ENCODE measurements at regions not wholly inside any gene's neighbourhood (a gene's known extent, or its start where the extent isn't known, plus 50 kb on each side); places are given as distances from the start of the nearest gene placed in this dataset.
"Not testable (repeated sequence)": the region's sequence is repeated elsewhere in the genome, so short reads cannot be mapped to it uniquely, and the experiment has no call there.

DNA sequence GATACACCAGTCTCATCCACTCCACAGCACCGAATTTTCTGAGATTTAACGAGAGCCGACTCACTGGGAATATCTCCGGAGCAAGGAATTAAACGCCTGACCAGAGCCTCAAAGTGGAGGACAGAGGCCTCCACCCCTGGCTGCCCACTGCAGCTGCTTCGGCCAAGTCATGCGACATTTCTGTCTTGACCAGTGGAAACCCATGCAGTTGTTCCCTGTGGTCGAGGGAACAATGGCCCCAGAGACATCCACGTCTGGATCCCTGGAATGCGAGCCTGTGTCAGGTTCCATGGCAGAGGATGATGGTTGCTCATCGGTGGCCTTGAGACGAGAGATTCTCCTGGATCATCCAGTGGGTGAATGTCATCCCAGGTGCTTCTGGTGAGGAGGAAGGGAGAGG, 65.7 kb upstream of the INSIG1 start:
- no peak for DNase-seq

DNA sequence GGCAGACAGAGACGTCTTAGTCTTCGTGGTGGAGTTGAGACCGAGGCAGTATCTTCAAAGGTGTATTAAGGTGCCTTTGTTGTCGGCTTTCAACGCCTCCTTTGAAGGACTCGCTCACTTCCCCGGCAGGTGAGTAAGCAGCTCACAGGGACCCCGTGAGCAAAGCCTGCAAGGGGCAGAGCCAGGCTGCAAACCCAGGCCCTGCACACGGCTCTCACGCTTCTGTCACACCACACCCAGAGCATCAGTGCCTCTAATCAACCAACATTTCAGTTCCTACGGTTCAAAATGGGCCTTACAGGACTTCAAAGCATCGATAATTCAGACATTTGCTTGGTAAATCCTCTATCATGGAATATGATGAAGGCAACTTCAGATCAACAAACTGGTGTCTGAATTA, 64.8 kb upstream of the INSIG1 start:
- no peak for DNase-seq

DNA sequence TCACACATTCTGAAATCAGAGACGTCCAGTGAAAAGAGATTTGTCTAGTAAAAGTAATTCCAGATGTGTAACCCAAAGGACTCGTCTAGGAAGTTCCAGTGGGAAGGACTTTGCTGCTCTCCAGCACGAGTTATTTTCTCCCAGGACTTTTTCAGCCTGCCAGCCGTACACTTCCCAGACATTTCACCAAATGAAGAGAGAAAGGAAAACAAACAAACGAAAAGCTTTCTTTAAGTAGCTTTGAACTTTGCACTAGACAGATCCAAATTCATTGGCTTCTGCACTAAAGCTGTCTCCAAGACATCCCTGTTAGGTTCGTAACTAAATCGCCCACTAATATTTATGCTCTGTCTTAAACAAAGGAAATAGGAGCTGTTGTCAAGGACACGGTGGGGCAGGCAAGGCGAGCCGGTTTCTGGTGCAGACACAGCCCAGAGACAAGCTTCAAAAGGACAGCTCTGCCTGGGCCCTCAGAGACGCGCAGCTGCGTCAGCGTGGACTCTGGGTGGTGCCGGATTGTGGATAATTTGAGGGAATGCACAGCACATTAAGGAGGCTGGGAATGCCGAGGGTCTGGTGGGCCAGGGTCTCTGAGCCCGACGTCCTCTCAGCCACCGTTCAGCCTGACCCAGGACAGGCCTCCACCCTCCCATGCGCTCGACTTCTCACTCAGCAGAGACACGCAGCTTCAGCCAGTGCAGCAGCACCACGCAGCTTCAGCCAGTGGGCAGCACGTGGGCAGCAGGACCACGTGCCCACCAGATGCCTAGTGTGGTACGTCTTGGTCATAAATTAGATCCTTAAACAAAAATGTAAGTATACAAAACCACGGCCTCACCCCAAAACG, 64.1 kb upstream of the INSIG1 start:
- no peak for DNase-seq

DNA sequence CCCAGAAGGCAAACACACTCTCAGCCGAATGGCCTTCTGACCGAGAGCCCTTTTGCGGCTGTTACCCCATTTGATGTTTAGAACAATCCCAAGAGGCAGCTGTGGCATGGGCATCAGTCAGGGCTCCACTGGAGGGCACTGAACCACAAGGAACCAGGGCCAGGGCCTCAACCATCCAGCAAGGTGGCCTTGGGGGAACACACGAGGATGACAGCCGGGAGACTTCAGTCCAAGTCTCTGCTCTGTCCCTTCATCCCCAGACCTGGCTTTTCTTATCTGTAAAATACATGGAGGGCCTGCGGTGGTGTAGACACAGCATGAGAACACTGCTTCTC, 63.6 kb upstream of the INSIG1 start:
- no peak for DNase-seq

DNA sequence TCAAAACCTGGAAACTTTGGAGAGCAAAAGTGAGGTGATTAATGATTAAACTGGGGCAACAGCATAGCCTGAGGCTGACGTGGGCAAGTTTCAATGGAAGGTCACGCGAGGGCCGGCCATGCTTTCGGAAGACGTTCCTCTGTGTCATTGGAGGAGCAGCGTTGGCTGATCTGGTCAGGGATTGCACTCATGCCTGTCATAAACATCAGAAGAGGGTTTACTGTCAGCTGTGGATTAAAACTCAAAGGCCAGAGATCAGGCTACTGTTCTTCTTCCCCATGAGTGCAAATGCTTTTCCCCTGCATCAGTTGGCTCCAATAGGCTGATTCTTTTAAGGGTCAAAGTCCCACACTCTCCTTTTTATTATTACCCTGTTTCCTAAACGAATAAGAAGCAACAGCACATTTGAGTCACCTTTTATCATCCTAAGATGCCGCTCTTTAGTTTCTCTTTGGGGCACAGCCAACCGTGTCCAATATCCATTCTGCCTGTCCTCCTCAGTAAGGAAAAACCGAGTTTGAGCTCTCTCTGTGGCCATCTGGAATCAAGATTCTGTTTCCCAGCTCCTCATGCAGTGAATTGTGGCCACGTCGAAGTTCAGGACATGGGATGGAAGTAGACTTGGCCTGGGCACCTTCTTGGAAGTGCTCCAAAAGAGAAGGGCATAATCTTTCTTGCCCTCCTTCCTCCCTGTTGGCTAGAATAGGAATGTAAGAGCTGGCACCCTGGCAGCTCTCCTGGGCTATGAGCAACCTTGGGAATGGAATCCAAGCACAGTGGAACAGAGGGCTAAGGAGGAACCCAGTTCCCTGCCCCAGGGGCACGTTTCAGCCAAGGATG, 62.5 kb upstream of the INSIG1 start:
- no peak for DNase-seq

DNA sequence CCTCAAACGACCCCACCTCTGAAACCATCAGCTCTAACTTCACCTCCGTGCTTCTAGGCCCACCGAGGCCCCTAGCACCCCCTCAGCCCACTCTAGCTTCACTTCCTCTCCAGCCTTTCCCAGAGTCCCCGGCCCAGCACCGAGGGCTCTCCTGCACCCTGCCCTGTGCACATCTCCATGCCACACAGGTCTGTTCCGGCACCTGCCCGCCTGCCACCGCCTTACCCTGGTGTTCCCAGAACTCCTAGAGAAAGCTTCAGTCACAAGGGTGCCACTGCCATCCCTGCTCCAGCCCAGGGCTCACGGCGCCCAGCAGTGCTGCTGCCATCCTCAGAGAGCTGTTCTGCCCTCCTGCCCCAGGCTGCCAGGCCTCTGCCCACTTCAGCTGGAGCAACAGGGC, 61.3 kb upstream of the INSIG1 start:
- no peak for DNase-seq

DNA sequence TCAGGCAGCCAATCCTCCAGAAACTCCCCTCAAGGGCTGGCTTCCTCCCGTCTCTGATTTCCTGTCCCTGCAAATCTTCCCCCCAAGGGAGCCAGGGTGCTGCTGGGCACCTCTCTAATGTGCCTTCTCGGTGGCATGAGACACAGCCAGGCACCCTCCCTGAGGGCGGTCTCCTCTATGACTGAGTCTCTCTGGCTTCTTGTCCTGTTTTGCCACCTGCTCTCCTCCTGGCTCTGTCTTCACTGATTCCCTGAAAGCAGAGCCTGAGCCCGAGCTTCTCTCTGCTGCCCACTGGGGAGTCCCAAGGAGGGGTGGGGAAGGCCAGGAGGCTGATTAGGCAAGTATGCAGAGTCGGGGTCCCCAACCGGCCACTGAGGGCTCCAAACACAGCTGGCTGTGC, 60.4 kb upstream of the INSIG1 start:
- no peak for DNase-seq

DNA sequence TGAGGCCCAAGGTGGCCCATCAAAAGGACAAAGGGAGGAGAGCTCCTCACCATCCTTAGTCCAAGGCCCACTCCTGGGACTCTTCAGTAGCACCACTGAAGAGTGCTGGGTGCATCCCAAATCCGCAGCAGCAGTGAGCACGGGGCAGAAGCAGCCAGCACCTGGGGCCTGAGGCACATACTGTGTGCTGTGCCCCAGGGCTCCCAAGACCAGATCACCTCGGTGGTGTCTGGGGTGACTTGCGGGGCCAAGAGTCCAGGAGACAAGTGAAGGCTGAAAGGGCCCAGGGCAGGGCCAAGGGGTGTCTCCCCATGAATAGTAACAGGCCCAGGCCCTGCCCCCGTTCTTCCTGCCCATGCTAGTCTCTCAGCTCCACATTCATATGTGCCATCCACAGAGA, 59.9 kb upstream of the INSIG1 start:
- no peak for DNase-seq

DNA sequence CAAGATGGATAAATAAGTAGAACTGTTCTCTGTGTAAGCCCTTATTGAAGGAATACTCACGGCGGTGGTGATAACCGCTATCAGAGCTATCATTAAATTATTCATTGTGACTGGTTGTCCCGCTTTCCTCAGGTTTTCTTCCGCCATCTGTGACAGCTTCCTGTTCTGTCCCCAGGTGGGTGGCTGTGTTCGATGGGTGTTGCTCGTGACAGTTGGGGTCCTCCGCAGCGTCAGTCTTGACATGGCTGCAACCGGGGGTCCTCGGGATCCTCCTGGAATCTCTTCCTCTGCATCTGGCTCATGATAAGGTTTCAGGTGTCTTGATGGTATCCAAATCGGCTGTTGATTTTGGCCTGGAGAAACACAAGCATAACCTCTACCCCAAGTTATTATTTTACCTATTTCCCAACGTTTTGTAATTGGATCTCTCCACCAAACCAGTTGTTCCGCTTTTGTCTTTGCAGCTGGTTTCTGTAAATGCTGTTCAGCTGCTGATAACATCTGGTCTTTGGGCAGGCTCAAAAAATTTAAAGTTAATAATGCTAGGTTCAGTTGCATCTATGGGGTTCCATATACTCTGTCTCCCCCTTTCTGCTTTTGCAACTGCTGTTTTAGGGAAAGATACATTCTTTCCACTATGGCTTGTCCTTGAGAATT, 58.1 kb upstream of the INSIG1 start:
- not testable (repeated sequence) for DNase-seq

DNA sequence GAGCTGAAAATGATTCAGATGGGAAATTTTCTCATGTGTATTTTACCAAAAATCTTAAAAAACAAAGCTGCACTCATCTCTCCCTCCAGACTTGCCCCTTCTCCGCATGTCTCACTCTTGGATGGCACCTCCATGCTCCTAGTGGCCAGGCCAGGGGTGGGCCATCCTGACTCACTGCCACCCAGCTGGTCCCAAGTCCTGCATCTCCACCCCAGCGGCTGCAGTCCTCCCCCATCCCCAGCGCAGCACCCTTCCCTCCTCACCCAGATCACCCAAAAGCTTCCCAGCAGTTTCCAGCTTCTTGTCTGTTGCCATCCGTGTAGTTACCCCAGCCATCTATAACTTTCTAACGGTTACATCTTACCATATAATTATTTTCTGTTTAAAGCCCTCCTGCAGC, 53.0 kb upstream of the INSIG1 start:
- no peak for DNase-seq

DNA sequence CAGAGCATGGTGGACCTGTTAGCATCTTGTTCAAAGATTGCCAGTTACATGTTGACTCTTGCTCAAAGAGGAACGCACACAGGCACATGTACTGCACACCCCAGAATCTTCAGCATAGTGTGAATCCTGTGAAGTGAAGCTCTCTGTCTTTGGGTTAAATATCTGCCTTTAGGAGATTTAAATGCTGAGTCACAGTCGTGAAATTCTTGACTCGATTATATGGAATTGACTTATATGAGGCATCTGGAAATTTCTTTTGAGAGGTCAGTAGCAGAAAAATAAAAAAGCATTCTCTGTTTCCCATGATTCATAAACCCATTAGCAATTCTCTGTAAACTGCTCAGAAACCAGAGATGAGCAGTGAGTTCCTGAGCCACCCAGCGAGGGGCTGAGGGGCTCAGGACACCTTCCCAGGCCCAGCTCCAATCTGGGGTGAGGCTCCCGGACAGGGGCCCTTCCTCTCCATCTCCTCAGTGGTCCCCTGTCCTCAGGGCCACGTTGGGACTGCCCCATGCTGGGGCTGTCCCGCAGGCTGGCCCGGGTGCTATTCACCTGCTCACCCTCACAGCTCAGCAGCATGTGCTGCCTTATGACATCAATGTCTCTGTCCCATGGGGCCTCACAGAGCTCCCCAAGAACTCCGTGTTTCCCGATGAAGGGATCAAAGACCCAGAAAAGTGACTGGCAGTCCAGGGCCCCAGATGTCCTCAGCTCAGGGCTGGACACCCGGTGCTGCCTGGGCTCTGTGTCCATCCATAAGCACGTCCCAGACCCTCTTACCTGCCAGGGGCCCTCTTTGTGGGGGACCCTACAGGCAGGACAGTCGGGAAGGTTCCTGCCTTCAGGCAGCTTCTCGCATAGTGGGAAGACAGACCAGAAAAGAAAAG, 50.0 kb upstream of the INSIG1 start:
- DNase-seq = no peak
